K562 (cell line): ENCODE measurements at regions not wholly inside any gene's neighbourhood (a gene's known extent, or its start where the extent isn't known, plus 50 kb on each side); places are given as distances from the start of the nearest gene placed in this dataset.

Source experiments
- ATAC-seq: fragments of 200-7000 bp; cut with Tn5 transposase; 3 replicates; pipeline ENCODE4 v1.9.1; 2020; ENCODE audit warnings: moderate library complexity
- BruUV-seq: library from RNA; stranded (reverse); fragments of 400-500 nt; replicated peaks from 2 replicates; lab custom pipeline; 2021; lab: Mats Ljungman, UMichigan
- CTCF ChIA-PET: fragments of 300-600 bp; formaldehyde crosslinking; extraction: SDS; loops from one replicate; lab custom pipeline; 2021; ENCODE audit warnings: low intra/inter-chr PET ratio; lab: Yijun Ruan, JAX
- POLR2A ChIA-PET: fragments of 300-600, 350-650 bp; sonication (Branson Sonifier 250); formaldehyde crosslinking; extraction: SDS; loops from one replicate; lab custom pipeline; 2021; ENCODE audit warnings: antibody characterized with exemption, inconsistent platforms; lab: Yijun Ruan, JAX
- DNase-seq, 4 experiments: peaks; one replicate each; pipeline versions ENCODE4 v3.0.0 to v3.0.0-alpha.2; 2011 to 2018; ENCODE audit warnings: low spot score in 3 of 4, mixed read lengths in 3 of 4; ENCODE audit errors: extremely low read depth in 1 of 4
- FAIRE-seq: peaks from 2 replicates; lab custom pipeline; 2011; peaks lifted over from hg19 to GRCh38; lab: Jason Lieb, UNC
- H2AFZ ChIP-seq: 2 replicates; pipeline ENCODE4 v1.6.0; 2011; ENCODE audit warnings: low read depth, low read length, control low read depth, inconsistent platforms
- H3K27ac ChIP-seq: fragments of 200-600 bp; 3 replicates; pipeline ENCODE4 v1.8.0; 2011; ENCODE audit warnings: low read depth, mild to moderate bottlenecking, control low read depth, inconsistent platforms, low read length, moderate library complexity, mixed read lengths; ENCODE audit errors: extremely low read depth
- H3K27me3 ChIP-seq, 2 experiments: fragments of 300-600 bp in 1 of 2; 2 replicates in 1 of 2; 3 replicates in 1 of 2; pipeline versions ENCODE4 v1.6.0 to v1.8.0; 2011; ENCODE audit warnings: inconsistent platforms in 2 of 2, low read length in 2 of 2, mild to moderate bottlenecking in 1 of 2, mixed read lengths in 1 of 2, moderate library complexity in 1 of 2; ENCODE audit not compliant: control insufficient read depth in 2 of 2, insufficient read depth in 2 of 2
- H3K36me3 ChIP-seq: fragments of 300-600 bp; 3 replicates; pipeline ENCODE4 v1.8.0; 2011; ENCODE audit warnings: mild to moderate bottlenecking, low read length, inconsistent platforms; ENCODE audit not compliant: control insufficient read depth, insufficient read depth
- H3K4me1 ChIP-seq, 2 experiments: fragments of 200-600 bp in 1 of 2; replicated peaks in 1 of 2; 2 replicates in 1 of 2; 3 replicates in 1 of 2; pipeline versions ENCODE4 v1.5.1 to v1.8.0; 2011; ENCODE audit warnings: inconsistent platforms in 2 of 2, low read length in 2 of 2, mild to moderate bottlenecking in 1 of 2, mixed read lengths in 1 of 2, moderate library complexity in 1 of 2; ENCODE audit not compliant: control insufficient read depth in 2 of 2, insufficient read depth in 2 of 2
- H3K4me2 ChIP-seq: 2 replicates; pipeline ENCODE4 v1.6.1; 2011; ENCODE audit warnings: low read length, control low read depth, inconsistent platforms, mixed read lengths; ENCODE audit not compliant: insufficient read depth
- H3K4me3 ChIP-seq: fragments of 200-600 bp; sonication (generic), shearing (Covaris generic); 2 replicates; pipeline ENCODE4 v1.5.1; 2016; ENCODE audit warnings: control low read depth, inconsistent platforms
- H3K79me2 ChIP-seq: fragments of 200-600 bp; 3 replicates; pipeline ENCODE4 v1.8.0; 2011; ENCODE audit warnings: low read length, inconsistent platforms; ENCODE audit not compliant: control insufficient read depth, insufficient read depth
- H3K9ac ChIP-seq, 2 experiments: 2 replicates each; pipeline versions ENCODE4 v1.6.0 to v1.6.1; 2011; ENCODE audit warnings: low read depth in 2 of 2, low read length in 2 of 2, control low read depth in 1 of 2, inconsistent platforms in 1 of 2, mild to moderate bottlenecking in 1 of 2, mixed read lengths in 1 of 2; ENCODE audit not compliant: insufficient read depth in 1 of 2
- H3K9me1 ChIP-seq: one replicate; pipeline ENCODE4 v1.6.0; 2011; ENCODE audit warnings: inconsistent platforms, mild to moderate bottlenecking, low read length, moderate library complexity; ENCODE audit not compliant: control insufficient read depth, insufficient read depth
- H3K9me3 ChIP-seq: replicated peaks from 2 replicates; pipeline ENCODE4 v1.5.1; 2011; ENCODE audit warnings: low read depth, low read length, inconsistent platforms; ENCODE audit not compliant: control insufficient read depth, insufficient read depth
- H4K20me1 ChIP-seq: replicated peaks from 2 replicates; pipeline ENCODE4 v1.6.1; 2011; ENCODE audit warnings: low read length, inconsistent platforms, mixed read lengths; ENCODE audit not compliant: control insufficient read depth, insufficient read depth
- CHAMP1 ChIP-seq: fragments of 450-650 bp; IDR thresholded peaks from 2 replicates; pipeline ENCODE4 v1.6.1; 2016; ENCODE audit warnings: mild to moderate bottlenecking
- CREB5 ChIP-seq: fragments of 250-450 bp; sonication (Bioruptor Pico); IDR thresholded peaks from 2 replicates; pipeline ENCODE4 v1.5.0; 2020; ENCODE audit warnings: mild to moderate bottlenecking
- HCFC1 ChIP-seq: IDR thresholded peaks from 2 replicates; pipeline ENCODE4 v1.6.1; 2012; ENCODE audit warnings: low read depth, low read length, improper control_type of control experiment
- POU5F1 ChIP-seq: fragments of 150-350 bp; IDR thresholded peaks from 2 replicates; pipeline ENCODE4 v1.6.1; 2014; ENCODE audit warnings: borderline replicate concordance, low read length, low read depth, mild to moderate bottlenecking; ENCODE audit not compliant: partially characterized antibody
- PRDM10 ChIP-seq: fragments of 450-650 bp; IDR thresholded peaks from 2 replicates; pipeline ENCODE4 v1.6.1; 2018; ENCODE audit not compliant: partially characterized antibody
- RHOXF2B ChIP-seq: fragments of 250-450 bp; sonication (Bioruptor Pico); conservative IDR thresholded peaks from 2 replicates; pipeline ENCODE4 v1.5.1; 2021
- RUNX1 ChIP-seq: sonication (generic); IDR thresholded peaks from 2 replicates; pipeline ENCODE4 v1.6.1; 2016; ENCODE audit warnings: antibody characterized with exemption, low read depth
- ZNF586 ChIP-seq: fragments of 450-650 bp; formaldehyde crosslinking; conservative IDR thresholded peaks from 2 replicates; pipeline ENCODE4 v1.4.0; 2020; ENCODE audit warnings: mild to moderate bottlenecking, moderate library complexity
- WGBS: fragments of 100-300 bp; shearing (Covaris generic); methylation state at CpG from one replicate; pipeline ENCODE4 v1.1.6; 2016; ENCODE audit warnings: low coverage, mixed read lengths; ENCODE audit not compliant: insufficient coverage; ENCODE audit errors: missing lambda C conversion rate; 5-methylcytosine and 5-hydroxymethylcytosine counted together
- in situ Hi-C: fragments of 300-500 bp; cut with MboI; formaldehyde crosslinking; loops from 4 replicates; pipeline ENCODE4 v1.15.0; 2018; ENCODE audit warnings: inconsistent platforms, mixed read lengths
- intact Hi-C: fragments of 100-400 bp; cut with micrococcal nuclease; formaldehyde crosslinking; loops from 2 replicates; pipeline ENCODE4 v1.14.2; 2022

GRCh38 chr4:3703343-3703676 lies 62.9 kb upstream of the ADRA2C start:
- H3K4me3 ChIP-seq = no peak overlapping the region
- no peak overlapping the region for H2AFZ ChIP-seq
- H4K20me1 ChIP-seq = 0 out of 2 replicates have a peak, but pooled peaks cover 6% of the 10 kb centered on the region
- intact Hi-C loops = no loop called here
- no TSS peak for BruUV-seq
- no peak overlapping the region for H3K4me2 ChIP-seq
- DNase-seq (no peak), ATAC-seq (no peak), FAIRE-seq (no peak)
- in situ Hi-C loops = no loop called here
- no peaks in the 10 kb centered on the region for H3K9me3 ChIP-seq
- H3K27me3 ChIP-seq = peaks cover 0 to 66% of the 10 kb centered on the region in 2 experiments; a peak in 3 of 5 replicates
- no peaks in the 10 kb centered on the region for H3K9me1 ChIP-seq
- 2% methylated on average over 5 of the region's 5 CpGs for WGBS
- no peak for TF ChIP-seq POU5F1
- TF ChIP-seq RUNX1 = no peak
- no peak for TF ChIP-seq ZNF586 (CRISPR knock-in tag)
- TF ChIP-seq RHOXF2B (CRISPR knock-in tag) = no peak
- TF ChIP-seq CHAMP1 = no peak
- no peak for TF ChIP-seq PRDM10
- TF ChIP-seq HCFC1 = no peak
- no peak for TF ChIP-seq CREB5 (CRISPR knock-in tag)
- CTCF ChIA-PET = no interaction called here
- no peak overlapping the region for H3K9ac ChIP-seq
- no peak overlapping the region for H3K27ac ChIP-seq
- POLR2A ChIA-PET = interaction anchor here (0.6 kb wide), 1 partner anchor 24 kb away, joined by 3 read pairs; no protein-coding TSS in a partner anchor
- no peaks in the 10 kb centered on the region for H3K36me3 ChIP-seq
- H3K79me2 ChIP-seq = no peaks in the 10 kb centered on the region
- no peaks in the 10 kb centered on the region; a peak in 1 of 5 replicates for H3K4me1 ChIP-seq
